CD1c-positive myeloid dendritic cell (primary cell): ENCODE measurements at regions not wholly inside any gene's neighbourhood (a gene's known extent, or its start where the extent isn't known, plus 50 kb on each side); places are given as distances from the start of the nearest gene placed in this dataset.

Experiments
- DNase-seq: peaks from one replicate; pipeline ENCODE4 v3.0.0-alpha.2; 2016; ENCODE audit errors: extremely low spot score

- no peak for DNase-seq
Measured at GRCh38 chr3:104612218-104612617, 754.5 kb upstream of the ALCAM start.

GRCh38 chr3:104614564-104614963 is 752.1 kb upstream of the ALCAM start:
- DNase-seq: no peak

- peak; percentile 43 for DNase-seq
Measured at GRCh38 chr3:104628185-104628789, 738.4 kb upstream of the ALCAM start.

- DNase-seq: no peak
Measured at GRCh38 chr3:104629038-104629437, 737.7 kb upstream of the ALCAM start.

- DNase-seq: no peak
Measured at GRCh38 chr3:104631254-104631653, 735.5 kb upstream of the ALCAM start.

- no peak for DNase-seq
Measured at GRCh38 chr3:104632521-104632920, 734.2 kb upstream of the ALCAM start.

- DNase-seq: no peak
Measured at GRCh38 chr3:104632947-104633346, 733.8 kb upstream of the ALCAM start.

- no peak for DNase-seq
Measured at GRCh38 chr3:104635872-104636580, 730.7 kb upstream of the ALCAM start.

- DNase-seq: no peak
Measured at GRCh38 chr3:104642827-104643226, 723.9 kb upstream of the ALCAM start.

- DNase-seq: no peak
Measured at GRCh38 chr3:104646196-104646595, 720.5 kb upstream of the ALCAM start.

GRCh38 chr3:104648823-104649222 is 717.9 kb upstream of the ALCAM start:
- DNase-seq: no peak

GRCh38 chr3:104669083-104669482 is 697.6 kb upstream of the ALCAM start:
- DNase-seq: no peak

GRCh38 chr3:104672331-104672730 is 694.4 kb upstream of the ALCAM start:
- no peak for DNase-seq

- no peak for DNase-seq
Measured at GRCh38 chr3:104673981-104674380, 692.7 kb upstream of the ALCAM start.

- DNase-seq: no peak
Measured at GRCh38 chr3:104676241-104676640, 690.5 kb upstream of the ALCAM start.

- no peak for DNase-seq
Measured at GRCh38 chr3:104677932-104678331, 688.8 kb upstream of the ALCAM start.

- DNase-seq: no peak
Measured at GRCh38 chr3:104685492-104685891, 681.2 kb upstream of the ALCAM start.

- no peak for DNase-seq
Measured at GRCh38 chr3:104687362-104687761, 679.3 kb upstream of the ALCAM start.

- DNase-seq: no peak
Measured at GRCh38 chr3:104696470-104696869, 670.2 kb upstream of the ALCAM start.

GRCh38 chr3:104711406-104711805 is 655.3 kb upstream of the ALCAM start:
- no peak for DNase-seq

GRCh38 chr3:104715972-104716371 is 650.7 kb upstream of the ALCAM start:
- no peak for DNase-seq

- no peak for DNase-seq
Measured at GRCh38 chr3:104717828-104718196, 648.9 kb upstream of the ALCAM start.

- DNase-seq: no peak
Measured at GRCh38 chr3:104723000-104723399, 643.7 kb upstream of the ALCAM start.

- DNase-seq: no peak
Measured at GRCh38 chr3:104731074-104731473, 635.6 kb upstream of the ALCAM start.
